HG02840 (cell line): ENCODE measurements at regions not wholly inside any gene's neighbourhood (a gene's known extent, or its start where the extent isn't known, plus 50 kb on each side); places are given as distances from the start of the nearest gene placed in this dataset.

Experiments
- ATAC-seq: cut with Tn5 transposase; IDR thresholded peaks from one replicate; pipeline ENCODE4 v1.9.1; 2021; ENCODE audit warnings: mild to moderate bottlenecking, moderate library complexity, moderate number of reproducible peaks; ENCODE audit not compliant: unreplicated experiment, low FRiP score

DNA sequence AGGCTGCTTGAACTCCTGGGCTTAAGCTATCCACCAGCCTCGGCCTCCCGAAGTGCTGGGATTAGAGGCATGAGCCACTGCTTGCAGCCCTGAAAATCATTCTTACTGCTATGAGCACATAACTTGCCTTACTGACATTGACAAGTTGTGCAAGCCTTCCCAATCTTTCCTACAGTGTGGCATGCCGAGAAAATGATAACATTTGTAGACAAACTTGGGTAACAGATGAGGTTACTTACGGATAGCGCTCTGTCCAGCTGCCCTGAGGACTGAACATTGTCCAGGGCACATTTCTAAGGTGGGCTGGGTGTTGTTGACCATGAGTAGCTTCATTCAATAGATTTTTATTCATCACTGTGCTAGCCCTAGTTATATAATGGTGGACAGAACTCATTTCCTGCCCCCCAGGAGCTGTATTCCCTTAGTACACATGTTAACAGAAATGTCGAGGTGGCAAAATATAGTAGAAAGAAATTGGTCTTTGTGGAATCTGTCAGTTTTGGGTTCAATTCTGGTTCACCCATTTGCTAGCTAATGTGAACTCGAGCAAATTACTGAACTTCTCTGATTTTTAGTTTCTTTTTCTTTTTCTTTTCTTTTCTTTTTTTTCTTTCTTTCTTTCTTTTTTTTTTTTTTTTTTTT lies 118.4 kb upstream of the AKIRIN2 start:
- no peak for ATAC-seq

DNA sequence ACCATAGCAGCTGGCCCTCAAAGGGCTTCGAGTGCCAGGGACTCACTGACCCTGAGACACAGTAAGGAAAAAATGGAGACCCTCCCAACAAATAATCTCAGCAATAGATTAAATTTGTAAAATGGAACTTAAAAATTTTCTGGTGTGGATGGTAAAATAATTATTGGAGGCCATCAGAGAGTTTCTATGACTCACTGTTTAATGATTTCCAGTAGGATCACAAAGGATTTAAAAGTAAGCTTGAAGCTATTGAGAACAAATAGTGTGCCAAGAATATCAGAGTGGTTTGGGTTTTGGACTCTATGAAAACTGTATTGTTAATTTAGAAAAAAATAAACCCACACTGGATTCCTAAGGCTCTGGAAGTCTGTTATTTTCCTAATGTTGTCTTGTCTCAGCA lies 115.2 kb upstream of the AKIRIN2 start:
- no peak for ATAC-seq

DNA sequence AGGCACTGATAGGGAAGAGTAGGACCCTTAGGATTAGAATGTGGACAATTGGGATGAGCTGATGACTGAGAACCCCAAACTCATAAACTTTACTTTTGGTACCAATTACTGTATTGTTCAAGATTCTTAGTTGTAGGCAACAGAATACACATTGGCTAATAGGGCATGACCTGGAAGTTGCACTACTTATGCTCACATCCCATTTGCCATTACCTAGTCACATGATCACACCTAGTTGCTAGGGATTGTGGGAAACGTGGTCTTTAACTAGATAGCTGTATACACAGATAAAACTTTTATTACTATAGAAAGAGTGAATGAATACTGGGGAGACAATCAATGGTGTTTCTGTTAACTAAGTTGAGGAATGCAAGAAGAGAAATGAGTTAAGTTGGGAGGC lies 113.4 kb upstream of the AKIRIN2 start:
- no peak for ATAC-seq

DNA sequence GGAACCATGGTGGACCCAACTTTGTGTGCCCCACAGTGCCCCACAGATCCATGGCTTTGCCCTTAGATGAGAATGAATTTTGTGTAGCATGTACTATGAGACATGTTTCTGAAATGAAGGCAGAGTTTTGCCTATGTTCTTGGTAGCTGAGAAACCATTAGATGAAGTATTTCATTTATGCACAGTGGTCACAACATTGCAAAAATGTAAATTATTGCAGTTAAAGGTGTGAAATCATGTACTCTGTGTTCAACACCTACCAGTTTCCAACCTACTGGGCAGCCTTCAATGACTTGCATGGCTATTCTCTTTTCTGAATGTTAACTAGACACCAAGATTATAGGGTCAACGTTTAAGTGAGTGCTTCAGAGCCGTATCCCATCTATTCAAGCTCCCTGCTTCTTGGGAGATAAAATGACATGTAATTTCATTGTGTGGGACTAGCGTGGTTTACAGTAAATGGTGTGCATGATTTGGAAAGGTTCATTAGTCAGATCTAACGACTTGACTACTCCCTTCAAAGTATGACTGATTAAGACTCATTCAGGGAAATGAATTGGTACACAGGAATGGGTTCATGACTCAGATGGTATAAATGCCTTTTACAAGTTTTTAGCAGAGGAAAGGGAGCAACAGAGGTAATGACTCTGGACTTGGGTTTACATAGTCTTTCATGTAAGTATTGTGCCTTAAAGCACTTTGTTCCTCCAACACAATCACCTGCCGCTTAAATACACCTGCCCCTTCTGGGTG lies 106.1 kb upstream of the AKIRIN2 start:
- ATAC-seq: no peak

DNA sequence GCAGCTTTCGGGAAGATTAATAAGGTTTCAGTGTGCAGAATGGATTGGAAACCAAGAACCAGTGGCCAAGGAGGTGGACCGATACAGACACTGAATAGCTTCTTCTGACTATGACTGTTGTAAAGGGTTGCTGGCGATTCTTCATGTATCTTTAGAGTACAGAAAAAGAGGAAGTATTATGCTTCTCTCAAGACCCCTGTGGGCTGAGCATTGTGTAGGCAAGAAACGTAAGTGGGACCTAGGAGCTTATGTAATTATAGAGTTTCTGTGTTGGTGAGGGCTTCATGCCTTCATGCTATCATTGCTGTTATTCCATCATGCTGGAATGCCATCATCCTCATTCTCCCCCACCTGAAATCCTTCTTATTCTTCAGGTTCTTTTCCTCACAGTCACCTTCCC lies 105.4 kb upstream of the AKIRIN2 start:
- ATAC-seq: no peak

DNA sequence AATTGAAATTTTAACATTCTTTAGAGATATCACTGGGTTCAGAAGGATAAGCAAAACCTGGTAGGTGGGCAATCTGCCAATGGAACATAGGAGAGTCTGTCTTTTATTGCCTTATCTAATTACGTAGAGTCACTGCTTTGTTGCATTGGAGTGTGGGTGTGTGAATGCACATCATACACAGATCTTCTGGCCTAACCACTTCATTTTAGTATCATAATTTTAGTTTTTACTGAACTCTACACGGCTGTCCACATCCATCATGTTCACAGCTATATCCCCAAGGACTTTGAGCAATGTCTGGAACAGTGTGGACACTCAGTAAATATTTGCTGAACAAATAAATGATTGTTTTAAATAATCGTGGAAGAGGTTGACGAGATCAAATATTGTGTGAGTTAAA lies 104.6 kb upstream of the AKIRIN2 start:
- ATAC-seq: no peak

DNA sequence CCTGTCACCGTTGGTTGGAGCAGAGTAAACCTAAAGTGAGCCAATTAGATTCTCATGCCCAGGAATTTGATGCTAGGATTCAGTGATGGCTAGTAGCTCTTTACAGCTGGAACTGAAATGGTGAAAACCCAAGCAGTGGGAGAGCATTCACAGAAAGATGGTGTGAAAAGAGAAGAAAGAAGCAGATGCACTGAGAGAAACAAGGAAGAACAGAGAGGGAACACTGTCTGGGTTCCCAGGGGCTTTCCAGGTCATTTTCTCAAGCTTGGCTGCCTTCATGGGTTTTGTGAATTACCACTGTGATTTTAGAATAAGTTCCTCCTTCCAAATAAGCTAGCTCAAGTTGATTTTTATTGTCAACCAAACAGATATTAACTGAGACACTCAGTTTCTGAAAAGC lies 104.1 kb upstream of the AKIRIN2 start:
- ATAC-seq: no peak

DNA sequence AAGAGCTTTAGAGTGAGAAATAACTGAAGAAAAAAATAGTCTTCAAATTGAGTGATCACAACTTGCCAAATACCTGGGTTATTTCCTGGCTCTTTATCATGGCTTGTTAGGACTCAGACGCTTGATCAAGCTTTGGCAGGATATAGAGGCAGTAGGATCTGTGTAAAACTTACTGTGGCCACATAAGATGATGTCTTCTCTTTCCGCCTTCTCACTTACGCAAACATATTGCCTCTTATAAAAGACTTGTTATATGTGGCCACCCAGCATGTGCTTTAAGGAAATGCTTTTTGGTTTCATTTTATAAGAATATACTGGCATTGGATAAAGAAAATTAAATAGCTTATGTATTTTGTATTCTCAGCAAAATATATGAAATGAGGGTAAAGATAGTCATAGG lies 101.8 kb upstream of the AKIRIN2 start:
- ATAC-seq: no peak

DNA sequence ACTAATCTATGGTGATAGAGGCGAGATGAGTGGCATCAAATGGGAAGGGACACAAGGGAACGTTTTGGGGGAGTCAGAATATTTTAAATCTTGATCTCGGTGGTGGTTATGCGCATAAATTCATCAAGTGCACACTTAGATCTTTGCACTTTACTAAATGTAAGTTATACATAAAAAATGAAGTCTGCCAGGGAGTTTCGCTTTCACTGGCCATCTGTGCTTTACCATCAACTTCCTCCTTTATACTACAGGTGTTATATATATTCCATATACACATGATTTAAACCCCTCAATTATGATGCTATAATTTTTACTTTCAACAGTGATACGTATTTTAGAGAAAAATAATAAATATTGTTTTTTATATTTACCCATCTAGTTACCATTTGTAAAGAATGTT lies 97.6 kb upstream of the AKIRIN2 start:
- ATAC-seq: no peak

DNA sequence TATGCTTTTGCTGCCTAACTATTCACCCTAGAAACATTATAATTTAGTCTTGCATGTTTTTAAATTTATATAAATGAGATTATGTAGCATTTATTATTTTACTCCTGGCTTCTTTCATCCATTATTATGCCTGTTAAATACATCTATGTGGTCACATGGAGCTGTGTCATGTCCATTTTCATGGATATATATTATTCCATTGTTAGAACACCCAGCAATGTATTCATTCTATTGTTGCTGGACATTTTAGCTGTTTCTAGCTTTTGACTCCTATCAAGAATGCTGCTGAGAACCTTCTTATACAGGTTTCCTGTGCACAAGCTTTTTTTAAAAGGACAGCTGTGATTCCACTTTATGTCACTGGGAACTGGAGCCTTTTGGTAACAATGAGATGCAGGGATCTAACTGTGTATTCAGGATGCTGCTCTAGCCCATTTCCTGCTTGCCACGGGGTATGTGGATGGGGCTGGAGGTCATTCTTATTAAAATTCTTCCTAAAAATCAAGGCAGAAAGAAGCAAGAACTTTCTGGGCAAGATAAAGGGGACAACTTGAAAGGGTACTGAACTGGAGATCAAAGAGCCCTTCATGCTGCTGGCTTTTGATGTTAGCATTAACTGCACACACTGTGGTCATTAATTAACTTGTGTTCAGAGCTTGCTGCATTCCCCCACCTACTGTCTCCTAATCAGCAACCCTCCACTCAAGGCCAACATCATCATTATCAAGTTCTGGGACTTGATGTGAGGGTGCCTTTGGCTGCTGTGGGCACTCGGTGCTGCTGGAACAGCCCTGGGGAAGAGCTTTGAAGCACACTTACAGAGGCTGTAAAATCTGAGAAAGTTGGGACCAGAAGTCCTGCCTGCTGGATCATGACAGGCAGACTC lies 96.6 kb upstream of the AKIRIN2 start:
- ATAC-seq: no peak

DNA sequence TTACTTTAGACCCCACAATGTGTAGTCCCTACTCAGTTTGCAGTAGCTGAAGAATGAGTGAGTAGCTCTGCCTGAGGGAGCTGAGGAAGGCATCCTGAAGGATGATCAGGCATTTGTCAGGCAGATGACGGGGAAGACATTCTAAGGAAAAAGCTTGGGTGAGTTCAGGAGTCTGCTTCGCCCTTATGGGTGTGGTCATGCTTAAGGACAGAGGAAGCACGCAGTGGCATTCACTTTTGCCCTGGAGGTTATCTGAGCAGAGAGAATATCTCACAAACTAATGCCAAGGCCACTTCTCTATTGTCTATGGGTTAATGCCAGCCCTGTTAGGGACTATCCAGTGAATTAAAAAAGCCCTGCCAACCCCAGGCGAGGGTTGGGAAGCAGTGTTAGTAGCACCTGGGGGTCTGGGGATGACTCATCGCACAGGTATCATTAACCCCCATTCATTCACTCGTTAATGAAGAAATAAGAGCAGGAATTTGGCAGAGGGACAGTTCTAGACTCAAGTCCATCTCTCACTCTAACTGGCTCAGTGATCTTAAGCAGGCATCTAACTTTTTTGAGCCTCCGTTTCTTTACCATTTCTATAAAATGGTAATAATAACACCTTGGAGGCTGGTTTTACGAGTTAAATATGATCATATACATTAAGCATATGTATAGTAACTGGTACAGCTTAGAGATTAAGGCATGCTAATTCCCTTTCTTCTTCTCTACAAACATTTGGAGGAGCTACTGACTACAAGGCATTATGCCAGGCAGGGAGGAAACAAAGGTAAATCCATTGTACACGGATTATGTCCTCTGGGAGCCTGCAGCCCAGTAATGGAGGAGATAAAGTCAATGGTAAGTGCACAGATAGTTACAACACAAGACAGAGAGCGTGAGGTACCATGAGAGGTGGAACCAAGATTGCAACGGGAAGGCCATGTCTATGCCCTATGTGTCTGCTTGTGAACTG lies 93.2 kb upstream of the AKIRIN2 start:
- ATAC-seq: no peak

DNA sequence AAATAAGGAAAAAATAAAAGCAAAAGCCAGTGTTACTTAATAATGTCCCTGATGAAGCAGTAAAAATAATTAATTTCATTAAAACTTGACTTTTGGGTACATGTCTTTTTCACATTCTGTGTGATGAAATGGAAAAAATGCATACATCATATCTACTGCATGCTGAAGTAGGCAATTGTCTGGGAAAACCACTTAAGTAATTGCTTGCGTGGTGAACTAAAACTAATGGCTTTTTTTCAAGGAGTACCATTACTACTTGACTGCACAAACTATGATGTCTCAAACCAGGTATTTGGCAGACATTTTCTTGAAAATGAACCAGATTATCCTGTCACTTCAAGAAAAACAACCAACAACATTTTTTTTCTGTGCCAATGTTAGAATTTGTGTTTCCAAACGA lies 91.3 kb upstream of the AKIRIN2 start:
- no peak for ATAC-seq

DNA sequence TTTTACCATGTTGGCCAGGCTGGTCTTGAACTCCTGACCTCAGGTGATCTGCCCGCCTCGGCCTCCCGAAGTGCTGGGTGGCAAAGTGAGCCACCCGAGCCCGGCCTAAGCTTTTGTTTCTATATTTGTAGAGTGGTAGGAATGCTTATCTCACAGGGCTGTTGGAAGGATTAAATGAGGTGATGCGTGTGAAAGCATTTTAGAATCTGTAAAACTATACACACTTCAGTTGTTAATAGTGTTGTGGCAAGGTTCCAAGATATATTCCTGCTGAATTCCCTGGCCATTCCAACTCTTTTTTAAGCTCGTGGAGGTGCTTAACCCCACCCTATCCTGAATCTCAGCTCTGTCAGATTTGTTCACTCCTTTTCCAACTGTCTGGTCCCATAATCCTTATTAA lies 89.9 kb upstream of the AKIRIN2 start:
- ATAC-seq: no peak

DNA sequence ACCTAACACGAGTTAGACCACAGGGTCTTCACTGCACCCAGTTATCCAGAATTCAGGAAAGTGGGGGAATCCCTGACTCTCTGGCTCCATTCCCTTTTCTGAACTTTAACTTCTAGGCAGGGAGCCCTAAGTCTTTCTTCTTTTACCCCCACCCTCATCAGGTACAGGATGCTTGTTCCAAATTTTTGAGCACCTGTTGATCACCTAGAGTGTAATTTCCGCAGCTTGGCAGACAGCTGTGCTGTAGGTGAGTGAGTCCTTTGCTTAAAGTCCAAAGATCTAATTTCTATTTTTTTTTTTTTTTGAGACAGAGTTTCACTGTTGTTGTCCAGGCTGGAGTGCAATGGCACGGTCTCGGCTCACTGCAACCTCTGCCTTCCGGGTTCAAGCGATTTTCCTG lies 89.5 kb upstream of the AKIRIN2 start:
- ATAC-seq: no peak

DNA sequence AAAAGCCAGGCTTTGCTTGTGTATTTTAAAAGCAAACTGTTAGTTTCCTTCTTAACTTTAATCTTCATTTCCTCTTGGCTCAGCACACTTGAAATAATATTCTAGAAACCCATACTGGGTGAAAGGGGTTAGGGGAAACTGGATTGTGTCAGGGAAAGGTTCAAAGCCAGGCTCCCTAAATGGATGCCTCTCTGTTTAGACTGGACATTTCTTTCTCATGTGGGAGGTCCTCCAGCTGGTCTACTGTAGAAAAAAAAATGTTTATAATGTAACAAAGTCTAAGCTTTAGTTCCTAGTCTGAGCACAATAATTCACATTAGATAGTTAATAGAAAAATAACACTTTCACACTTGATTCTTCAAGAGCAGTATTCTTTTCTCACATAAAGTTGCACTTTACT lies 89.0 kb upstream of the AKIRIN2 start:
- ATAC-seq: no peak

DNA sequence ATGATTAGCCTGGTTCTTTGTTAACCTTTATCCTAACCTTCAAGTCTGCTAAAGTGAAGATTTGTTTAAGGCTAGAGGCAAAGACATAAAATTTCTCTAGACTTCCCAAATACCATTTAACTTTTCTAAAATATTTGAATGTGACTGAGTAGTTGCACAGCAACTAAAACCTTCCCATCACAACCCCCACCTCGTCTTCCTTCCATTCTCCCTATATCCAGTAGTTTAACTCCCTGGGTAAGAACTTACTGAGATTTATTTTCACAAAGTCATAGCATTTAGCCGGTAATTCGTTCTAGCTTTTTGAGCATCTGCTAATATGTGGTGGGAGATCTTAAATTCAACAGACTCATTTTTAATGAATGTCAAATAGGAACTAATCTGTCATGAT lies 87.9 kb upstream of the AKIRIN2 start:
- ATAC-seq: no peak

DNA sequence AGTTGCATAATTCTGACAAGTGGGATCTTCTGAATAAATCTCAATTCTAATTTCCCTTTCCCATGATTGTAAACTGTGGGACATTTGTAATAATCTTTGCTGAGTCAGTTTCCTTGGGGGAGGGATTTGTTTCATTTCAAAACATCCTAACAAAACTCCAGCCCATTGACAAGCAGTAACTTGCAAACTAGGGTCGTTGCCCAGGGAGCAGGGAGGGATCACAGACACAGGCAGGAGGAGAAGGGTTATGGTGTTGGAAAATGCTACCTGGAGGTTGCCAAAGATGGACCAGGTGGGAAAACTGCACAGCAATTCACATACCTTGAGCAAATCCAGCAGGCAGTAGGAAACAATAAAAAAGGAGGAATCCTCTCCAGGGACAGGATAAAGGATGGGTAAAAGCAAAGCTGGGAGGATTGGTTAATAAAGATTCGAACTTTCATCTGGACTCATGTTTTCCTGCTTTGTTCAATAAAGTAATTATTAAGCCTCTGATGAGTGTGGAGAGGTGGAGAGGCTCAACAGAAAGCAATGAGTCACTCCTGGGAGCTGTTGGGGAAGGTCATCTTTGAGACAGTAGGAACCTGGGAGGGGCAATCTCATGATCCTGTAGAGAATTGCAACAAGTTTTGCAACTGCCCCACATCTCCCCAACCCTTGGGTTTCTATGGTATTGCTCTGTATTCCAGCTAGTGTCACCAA lies 87.3 kb upstream of the AKIRIN2 start:
- ATAC-seq: no peak

DNA sequence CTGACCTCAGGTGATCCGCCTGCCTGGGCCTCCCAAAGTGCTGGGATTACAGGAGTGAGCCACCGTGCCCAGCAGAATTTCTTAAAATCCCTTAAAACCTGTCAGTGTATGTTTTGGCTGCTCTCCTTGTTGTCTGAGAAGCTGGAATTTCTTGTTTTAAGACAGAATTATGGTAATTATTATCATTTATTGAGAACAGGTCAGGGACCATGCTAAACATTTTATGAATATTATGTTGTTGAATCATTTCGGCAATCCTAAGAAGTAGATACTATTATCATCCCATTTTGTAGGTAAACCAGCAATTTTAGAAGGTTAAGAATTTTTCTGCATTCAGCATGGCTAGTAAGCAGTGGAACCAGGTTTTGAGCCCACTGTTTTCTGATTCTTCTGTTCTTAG lies 86.1 kb upstream of the AKIRIN2 start:
- no peak for ATAC-seq

DNA sequence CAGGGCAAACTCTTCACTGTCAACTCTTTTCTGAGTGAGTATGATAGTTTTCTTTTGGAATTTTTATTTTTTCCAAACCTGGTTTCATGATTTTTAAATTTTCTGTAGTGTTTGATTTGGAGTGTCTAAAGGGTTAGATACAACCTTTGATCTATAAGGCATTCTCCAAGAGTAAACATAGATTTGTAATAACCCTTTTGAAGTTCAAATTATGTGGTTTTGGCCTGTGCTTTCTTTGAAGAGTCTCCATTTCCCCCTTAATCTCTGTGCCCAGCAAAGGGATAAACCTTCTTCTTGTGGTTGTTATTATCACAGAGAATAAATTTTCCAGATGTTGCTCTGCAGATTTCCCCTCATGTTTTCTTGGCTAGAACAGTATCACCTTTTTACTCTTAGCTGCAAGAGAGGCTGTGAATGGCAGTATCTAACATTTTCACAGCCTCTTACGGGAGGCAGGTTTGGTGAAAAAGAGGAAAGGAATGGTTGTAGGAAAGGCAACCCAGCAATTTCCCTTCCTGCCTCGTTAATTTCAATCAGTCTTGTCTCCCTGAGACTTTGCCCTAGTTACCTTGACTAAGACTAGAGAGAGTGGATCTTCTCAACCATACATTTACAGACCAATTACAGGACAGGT lies 83.3 kb upstream of the AKIRIN2 start:
- no peak for ATAC-seq
